ENCODE measurements at regions not wholly inside any gene's neighbourhood (a gene's known extent, or its start where the extent isn't known, plus 50 kb on each side); places are given as distances from the start of the nearest gene placed in this dataset.

DNA sequence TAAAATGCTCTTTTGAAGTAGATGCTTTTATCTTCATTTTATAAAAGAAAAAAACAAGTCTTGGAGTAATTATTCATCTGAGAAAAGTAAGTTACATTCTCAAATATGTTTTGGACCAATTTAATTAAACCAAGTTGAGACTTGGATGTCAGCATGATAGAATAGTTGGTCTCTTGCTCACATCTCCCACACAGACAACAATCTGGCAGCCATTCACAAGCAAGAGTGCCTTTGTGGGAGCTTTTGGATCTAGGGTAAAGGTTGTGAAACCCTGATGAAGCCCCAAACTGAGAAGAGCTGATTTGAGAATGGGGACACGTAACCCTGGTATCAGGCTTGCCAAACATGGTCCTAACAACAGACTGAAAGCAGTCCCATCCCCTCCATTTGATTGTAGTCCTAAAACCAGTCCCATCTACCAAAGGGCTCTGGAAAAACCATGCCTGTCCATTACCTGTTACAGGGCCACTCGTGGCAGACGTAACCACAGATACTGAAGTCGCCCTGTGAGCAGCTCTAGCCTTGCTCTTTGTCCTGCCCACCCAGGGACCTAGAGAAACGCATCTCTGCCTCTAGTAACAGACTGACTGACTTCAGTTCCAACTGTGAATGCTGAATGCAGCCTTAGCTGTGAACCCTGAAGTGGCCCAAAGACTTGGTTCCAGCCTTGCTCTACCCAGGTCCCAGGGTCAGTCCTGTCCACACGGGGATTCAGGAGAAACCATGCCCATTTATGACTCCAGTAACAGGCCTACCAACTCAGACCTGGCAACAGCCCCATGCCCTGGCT is 145.5 kb upstream of the SYNPR start:
- TF ChIP-seq FOXP2 (optimal IDR thresholded peaks at IDR 0.05; ENCODE audit: borderline replicate concordance, extremely low read depth, extremely low read length, insufficient read depth), result no peak
- TF ChIP-seq TAF1 (IDR thresholded peaks at IDR 0.05; ENCODE audit: borderline replicate concordance, insufficient read depth, low read length), result no peak
- TF ChIP-seq POLR2AphosphoS5 (IDR thresholded peaks at IDR 0.05; ENCODE audit: low read depth, low read length), result no peak
- TF ChIP-seq SIN3A (IDR thresholded peaks at IDR 0.05; ENCODE audit: borderline replicate concordance, insufficient read depth, low read length), result no peak
- TF ChIP-seq, protein P1, sequence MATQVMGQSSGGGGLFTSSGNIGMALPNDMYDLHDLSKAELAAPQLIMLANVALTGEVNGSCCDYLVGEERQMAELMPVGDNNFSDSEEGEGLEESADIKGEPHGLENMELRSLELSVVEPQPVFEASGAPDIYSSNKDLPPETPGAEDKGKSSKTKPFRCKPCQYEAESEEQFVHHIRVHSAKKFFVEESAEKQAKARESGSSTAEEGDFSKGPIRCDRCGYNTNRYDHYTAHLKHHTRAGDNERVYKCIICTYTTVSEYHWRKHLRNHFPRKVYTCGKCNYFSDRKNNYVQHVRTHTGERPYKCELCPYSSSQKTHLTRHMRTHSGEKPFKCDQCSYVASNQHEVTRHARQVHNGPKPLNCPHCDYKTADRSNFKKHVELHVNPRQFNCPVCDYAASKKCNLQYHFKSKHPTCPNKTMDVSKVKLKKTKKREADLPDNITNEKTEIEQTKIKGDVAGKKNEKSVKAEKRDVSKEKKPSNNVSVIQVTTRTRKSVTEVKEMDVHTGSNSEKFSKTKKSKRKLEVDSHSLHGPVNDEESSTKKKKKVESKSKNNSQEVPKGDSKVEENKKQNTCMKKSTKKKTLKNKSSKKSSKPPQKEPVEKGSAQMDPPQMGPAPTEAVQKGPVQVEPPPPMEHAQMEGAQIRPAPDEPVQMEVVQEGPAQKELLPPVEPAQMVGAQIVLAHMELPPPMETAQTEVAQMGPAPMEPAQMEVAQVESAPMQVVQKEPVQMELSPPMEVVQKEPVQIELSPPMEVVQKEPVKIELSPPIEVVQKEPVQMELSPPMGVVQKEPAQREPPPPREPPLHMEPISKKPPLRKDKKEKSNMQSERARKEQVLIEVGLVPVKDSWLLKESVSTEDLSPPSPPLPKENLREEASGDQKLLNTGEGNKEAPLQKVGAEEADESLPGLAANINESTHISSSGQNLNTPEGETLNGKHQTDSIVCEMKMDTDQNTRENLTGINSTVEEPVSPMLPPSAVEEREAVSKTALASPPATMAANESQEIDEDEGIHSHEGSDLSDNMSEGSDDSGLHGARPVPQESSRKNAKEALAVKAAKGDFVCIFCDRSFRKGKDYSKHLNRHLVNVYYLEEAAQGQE (IDR thresholded peaks at IDR 0.05; ENCODE audit: insufficient read depth in 1 of 2, low read depth in 2 of 2, low read length in 2 of 2), result no peak

DNA sequence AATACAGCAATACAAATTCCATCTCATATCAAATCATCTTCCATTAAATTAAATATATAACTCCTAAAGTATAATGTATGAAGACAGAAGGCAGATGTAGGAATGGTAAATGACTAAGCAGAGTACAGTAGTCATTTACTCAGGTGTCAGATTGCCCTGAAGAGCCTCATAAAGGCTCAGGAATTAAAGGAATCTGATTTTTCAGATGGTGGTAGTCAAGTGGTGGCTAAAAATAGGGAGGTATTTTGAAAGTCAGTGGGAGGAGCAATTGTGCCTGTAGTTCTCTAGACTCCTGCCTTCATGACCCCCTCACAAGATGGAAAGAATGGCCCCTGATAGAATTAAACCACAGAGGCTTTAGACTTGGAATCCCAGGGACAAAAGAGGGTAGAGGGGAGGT is 142.7 kb upstream of the SYNPR start:
- TF ChIP-seq SIN3A (IDR thresholded peaks at IDR 0.05; ENCODE audit: borderline replicate concordance, insufficient read depth, low read length) (no peak), TAF1 (IDR thresholded peaks at IDR 0.05; ENCODE audit: borderline replicate concordance, insufficient read depth, low read length) (no peak), POLR2AphosphoS5 (IDR thresholded peaks at IDR 0.05; ENCODE audit: low read depth, low read length) (no peak), FOXP2 (optimal IDR thresholded peaks at IDR 0.05; ENCODE audit: borderline replicate concordance, extremely low read depth, extremely low read length, insufficient read depth) (no peak)
- TF ChIP-seq, protein P1 (IDR thresholded peaks at IDR 0.05; ENCODE audit: insufficient read depth in 1 of 2, low read depth in 2 of 2, low read length in 2 of 2), result no peak

DNA sequence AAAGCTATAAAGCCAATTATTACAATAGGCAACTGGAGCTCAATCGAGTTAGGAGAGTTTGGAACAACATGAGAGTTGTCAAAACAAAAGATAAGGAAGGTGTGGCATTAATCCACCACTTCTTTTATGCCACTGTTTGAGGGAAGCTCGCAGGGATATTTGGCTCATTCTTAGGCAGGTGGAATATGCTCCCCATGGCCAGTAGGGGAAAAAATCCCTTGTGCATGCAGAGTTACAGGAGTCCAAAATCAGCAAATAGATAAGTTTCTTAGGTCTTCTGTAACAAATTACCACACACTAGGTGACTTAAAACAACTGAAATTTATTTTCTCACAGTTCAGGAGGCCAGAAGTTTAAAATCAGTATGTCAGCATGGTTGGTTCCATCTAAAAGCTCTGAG is 135.4 kb upstream of the SYNPR start:
- TF ChIP-seq, protein P1 (IDR thresholded peaks at IDR 0.05; ENCODE audit: insufficient read depth in 1 of 2, low read depth in 2 of 2, low read length in 2 of 2), result no peak
- TF ChIP-seq FOXP2 (optimal IDR thresholded peaks at IDR 0.05; ENCODE audit: borderline replicate concordance, extremely low read depth, extremely low read length, insufficient read depth) (no peak), SIN3A (IDR thresholded peaks at IDR 0.05; ENCODE audit: borderline replicate concordance, insufficient read depth, low read length) (no peak), POLR2AphosphoS5 (IDR thresholded peaks at IDR 0.05; ENCODE audit: low read depth, low read length) (no peak), TAF1 (IDR thresholded peaks at IDR 0.05; ENCODE audit: borderline replicate concordance, insufficient read depth, low read length) (no peak)

DNA sequence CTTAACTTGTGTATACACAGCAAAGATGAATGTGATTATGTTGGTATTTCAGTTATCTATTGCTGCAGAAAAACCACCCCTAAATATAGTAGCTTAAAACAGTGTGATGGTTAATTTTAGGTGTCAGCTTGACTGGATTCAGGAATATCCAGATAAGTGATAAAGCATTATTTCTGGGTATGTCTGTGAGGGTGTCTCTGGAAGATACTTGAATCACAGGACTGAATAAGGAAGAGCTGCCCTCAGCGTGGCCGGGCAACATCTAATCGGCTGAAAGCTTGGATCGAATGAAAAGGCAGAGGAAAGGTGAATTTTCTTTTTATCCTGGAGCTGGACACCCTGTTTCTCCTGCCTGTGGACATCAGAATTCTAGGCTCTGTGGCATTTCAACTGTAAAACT is 132.0 kb upstream of the SYNPR start:
- TF ChIP-seq, protein P1 (IDR thresholded peaks at IDR 0.05; ENCODE audit: insufficient read depth in 1 of 2, low read depth in 2 of 2, low read length in 2 of 2), result no peak
- TF ChIP-seq SIN3A (IDR thresholded peaks at IDR 0.05; ENCODE audit: borderline replicate concordance, insufficient read depth, low read length), result no peak
- TF ChIP-seq TAF1 (IDR thresholded peaks at IDR 0.05; ENCODE audit: borderline replicate concordance, insufficient read depth, low read length), result no peak
- TF ChIP-seq FOXP2 (optimal IDR thresholded peaks at IDR 0.05; ENCODE audit: borderline replicate concordance, extremely low read depth, extremely low read length, insufficient read depth), result no peak
- TF ChIP-seq POLR2AphosphoS5 (IDR thresholded peaks at IDR 0.05; ENCODE audit: low read depth, low read length), result no peak
